Liver (tissue), 8 donors: ENCODE measurements at regions not wholly inside any gene's neighbourhood (a gene's known extent, or its start where the extent isn't known, plus 50 kb on each side); places are given as distances from the start of the nearest gene placed in this dataset.

Experiments
- DNase-seq: peaks from one replicate; pipeline ENCODE4 v3.0.0-alpha.2; 2017; ENCODE audit warnings: low spot score
- H3K27ac ChIP-seq, 2 donors: one replicate each; pipeline ENCODE4 v1.7.0; 2013; ENCODE audit warnings: inconsistent platforms in 2 of 2, low read length in 2 of 2, control low read depth in 1 of 2, low read depth in 1 of 2, mild to moderate bottlenecking in 1 of 2
- H3K27me3 ChIP-seq, 4 donors: one replicate each; pipeline versions ENCODE4 v1.6.1 to v1.7.0; 2013; ENCODE audit warnings: low read length in 3 of 4, inconsistent platforms in 1 of 4, mild to moderate bottlenecking in 1 of 4, moderate library complexity in 1 of 4; ENCODE audit not compliant: control insufficient read depth in 4 of 4, insufficient read depth in 4 of 4
- H3K36me3 ChIP-seq, 4 donors: one replicate each; pipeline versions ENCODE4 v1.6.1 to v1.7.0; 2013; ENCODE audit warnings: low read length in 3 of 4, mild to moderate bottlenecking in 3 of 4, low read depth in 1 of 4, moderate library complexity in 1 of 4; ENCODE audit not compliant: control insufficient read depth in 4 of 4, insufficient read depth in 3 of 4
- H3K4me1 ChIP-seq, 4 donors: one replicate each; pipeline versions ENCODE4 v1.6.1 to v1.7.0; 2013; ENCODE audit warnings: low read length in 3 of 4, mild to moderate bottlenecking in 3 of 4, moderate library complexity in 1 of 4; ENCODE audit not compliant: control insufficient read depth in 4 of 4, insufficient read depth in 4 of 4
- H3K4me3 ChIP-seq, 3 donors: one replicate each; pipeline versions ENCODE4 v1.6.1 to v1.7.0; 2013; ENCODE audit warnings: low read length in 3 of 3, control low read depth in 1 of 3, low read depth in 1 of 3, mild to moderate bottlenecking in 1 of 3
- H3K9ac ChIP-seq, 2 donors: one replicate each; pipeline ENCODE4 v1.7.0; 2013; ENCODE audit warnings: low read length in 2 of 2, mild to moderate bottlenecking in 2 of 2, moderate library complexity in 2 of 2, control low read depth in 1 of 2, low read depth in 1 of 2
- H3K9me3 ChIP-seq, 4 donors: one replicate each; pipeline versions ENCODE4 v1.6.1 to v1.7.0; 2013; ENCODE audit warnings: low read length in 3 of 4; ENCODE audit not compliant: control insufficient read depth in 4 of 4
- ATF3 ChIP-seq: IDR thresholded peaks from 2 replicates; pipeline ENCODE4 v1.6.1; 2016; ENCODE audit warnings: antibody characterized with exemption
- CTCF ChIP-seq: fragments of 150-350 bp; IDR thresholded peaks from 2 replicates; pipeline ENCODE4 v1.5.1; 2017; ENCODE audit warnings: improper control_type of control experiment, low read depth, low read length; ENCODE audit not compliant: missing input control
- EGR1 ChIP-seq, 2 donors: IDR thresholded peaks; 2 replicates each; pipeline ENCODE4 v1.6.1; 2016 to 2018; ENCODE audit warnings: antibody characterized with exemption in 2 of 2, low read depth in 2 of 2
- FOXA1 ChIP-seq: IDR thresholded peaks from 2 replicates; pipeline ENCODE4 v1.6.1; 2016; ENCODE audit warnings: antibody characterized with exemption
- FOXA2 ChIP-seq: IDR thresholded peaks from 2 replicates; pipeline ENCODE4 v1.6.1; 2016; ENCODE audit warnings: antibody characterized with exemption
- GABPA ChIP-seq, 2 donors: IDR thresholded peaks in 1 of 2; conservative IDR thresholded peaks in 1 of 2; 2 replicates each; pipeline ENCODE4 v1.6.1; 2016; ENCODE audit warnings: antibody characterized with exemption in 2 of 2, mild to moderate bottlenecking in 1 of 2, moderate library complexity in 1 of 2
- HNF4A ChIP-seq, 2 donors: conservative IDR thresholded peaks; 2 replicates each; pipeline ENCODE4 v1.6.1; 2016; ENCODE audit warnings: antibody characterized with exemption in 2 of 2, mild to moderate bottlenecking in 2 of 2
- HNF4G ChIP-seq: IDR thresholded peaks from 2 replicates; pipeline ENCODE4 v1.6.1; 2016; ENCODE audit warnings: antibody characterized with exemption
- JUND ChIP-seq, 2 donors: IDR thresholded peaks; 2 replicates each; pipeline ENCODE4 v1.6.1; 2016; ENCODE audit warnings: antibody characterized with exemption in 2 of 2
- MAX ChIP-seq: IDR thresholded peaks from 2 replicates; pipeline ENCODE4 v1.6.1; 2016; ENCODE audit warnings: antibody characterized with exemption
- NR2F2 ChIP-seq: IDR thresholded peaks from 2 replicates; pipeline ENCODE4 v1.6.1; 2016; ENCODE audit warnings: antibody characterized with exemption
- RAD21 ChIP-seq, 2 donors: IDR thresholded peaks; 2 replicates each; pipeline ENCODE4 v1.6.1; 2016; ENCODE audit warnings: antibody characterized with exemption in 2 of 2, mild to moderate bottlenecking in 2 of 2
- RXRA ChIP-seq, 2 donors: IDR thresholded peaks; 2 replicates each; pipeline ENCODE4 v1.6.1; 2017 to 2018; ENCODE audit warnings: antibody characterized with exemption in 2 of 2, mild to moderate bottlenecking in 1 of 2
- SP1 ChIP-seq: IDR thresholded peaks from 2 replicates; pipeline ENCODE4 v1.6.1; 2018; ENCODE audit warnings: antibody characterized with exemption, mild to moderate bottlenecking
- TAF1 ChIP-seq: conservative IDR thresholded peaks from 2 replicates; pipeline ENCODE4 v1.6.1; 2016; ENCODE audit warnings: antibody characterized with exemption, mild to moderate bottlenecking
- YY1 ChIP-seq: IDR thresholded peaks from 2 replicates; pipeline ENCODE4 v1.6.1; 2016; ENCODE audit warnings: antibody characterized with exemption, mild to moderate bottlenecking
- ZBTB33 ChIP-seq: IDR thresholded peaks from 2 replicates; pipeline ENCODE4 v1.6.1; 2016; ENCODE audit warnings: antibody characterized with exemption
- WGBS: extraction: QIAGEN DNeasy Blood & Tissue Kit; methylation state at CpG from one replicate; pipeline ENCODE4 v1.1.7; 2013; 5-methylcytosine and 5-hydroxymethylcytosine counted together
- TF ChIP-seq, protein P1 (sequence below): IDR thresholded peaks from 2 replicates; pipeline ENCODE4 v1.6.1; 2016; ENCODE audit warnings: antibody characterized with exemption, mild to moderate bottlenecking
- donor health status: healthy.
- donor health status: healthy.
- donor health status: healthy.
- donor health status: healthy.
- donor health status: healthy.

GRCh38 chr16:5735444-5735843 lies 637.8 kb upstream of the EEF2KMT start:
- no peak overlapping the region for H3K9ac ChIP-seq
- H3K36me3 ChIP-seq = no peaks in the 10 kb centered on the region
- H3K4me3 ChIP-seq = no peak overlapping the region
- H3K27me3 ChIP-seq = peaks cover 0 to 3% (median 0%) of the 10 kb centered on the region in 4 donors
- H3K9me3 ChIP-seq = peaks cover 0 to 2% (median 0%) of the 10 kb centered on the region in 4 donors
- no peak for DNase-seq
- no peaks in the 10 kb centered on the region for H3K4me1 ChIP-seq
- 88% methylated on average over 12 of the region's 12 CpGs for WGBS
- no peak overlapping the region for H3K27ac ChIP-seq
- TF ChIP-seq TAF1 (no peak), HNF4A (conservative IDR thresholded peaks at IDR 0.05) (no peak), FOXA2 (no peak), GABPA (IDR thresholded peaks at IDR 0.05 in 1 of 2, conservative IDR thresholded peaks at IDR 0.05 in 1 of 2) (no peak), SP1 (no peak), CTCF (no peak), YY1 (no peak), FOXA1 (no peak), ZBTB33 (no peak), ATF3 (no peak), EGR1 (IDR thresholded peaks at IDR 0.05; ENCODE audit: low read depth in 2 of 2) (no peak), JUND (IDR thresholded peaks at IDR 0.05) (no peak), HNF4G (no peak), RAD21 (IDR thresholded peaks at IDR 0.05) (no peak), MAX (no peak), NR2F2 (no peak), RXRA (IDR thresholded peaks at IDR 0.05) (no peak)
- TF ChIP-seq, protein P1, sequence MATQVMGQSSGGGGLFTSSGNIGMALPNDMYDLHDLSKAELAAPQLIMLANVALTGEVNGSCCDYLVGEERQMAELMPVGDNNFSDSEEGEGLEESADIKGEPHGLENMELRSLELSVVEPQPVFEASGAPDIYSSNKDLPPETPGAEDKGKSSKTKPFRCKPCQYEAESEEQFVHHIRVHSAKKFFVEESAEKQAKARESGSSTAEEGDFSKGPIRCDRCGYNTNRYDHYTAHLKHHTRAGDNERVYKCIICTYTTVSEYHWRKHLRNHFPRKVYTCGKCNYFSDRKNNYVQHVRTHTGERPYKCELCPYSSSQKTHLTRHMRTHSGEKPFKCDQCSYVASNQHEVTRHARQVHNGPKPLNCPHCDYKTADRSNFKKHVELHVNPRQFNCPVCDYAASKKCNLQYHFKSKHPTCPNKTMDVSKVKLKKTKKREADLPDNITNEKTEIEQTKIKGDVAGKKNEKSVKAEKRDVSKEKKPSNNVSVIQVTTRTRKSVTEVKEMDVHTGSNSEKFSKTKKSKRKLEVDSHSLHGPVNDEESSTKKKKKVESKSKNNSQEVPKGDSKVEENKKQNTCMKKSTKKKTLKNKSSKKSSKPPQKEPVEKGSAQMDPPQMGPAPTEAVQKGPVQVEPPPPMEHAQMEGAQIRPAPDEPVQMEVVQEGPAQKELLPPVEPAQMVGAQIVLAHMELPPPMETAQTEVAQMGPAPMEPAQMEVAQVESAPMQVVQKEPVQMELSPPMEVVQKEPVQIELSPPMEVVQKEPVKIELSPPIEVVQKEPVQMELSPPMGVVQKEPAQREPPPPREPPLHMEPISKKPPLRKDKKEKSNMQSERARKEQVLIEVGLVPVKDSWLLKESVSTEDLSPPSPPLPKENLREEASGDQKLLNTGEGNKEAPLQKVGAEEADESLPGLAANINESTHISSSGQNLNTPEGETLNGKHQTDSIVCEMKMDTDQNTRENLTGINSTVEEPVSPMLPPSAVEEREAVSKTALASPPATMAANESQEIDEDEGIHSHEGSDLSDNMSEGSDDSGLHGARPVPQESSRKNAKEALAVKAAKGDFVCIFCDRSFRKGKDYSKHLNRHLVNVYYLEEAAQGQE = no peak
